Activated CD4-positive, alpha-beta memory T cell treated with anti-CD3 and anti-CD28 coated beads, Interleukin-2, amount 10 ng/mL, durations not matched to agents 7 days and 5 days (primary cell): ENCODE measurements at regions not wholly inside any gene's neighbourhood (a gene's known extent, or its start where the extent isn't known, plus 50 kb on each side); places are given as distances from the start of the nearest gene placed in this dataset.

Source experiments
- CTCF ChIA-PET: fragments of 350-600 bp; sonication (Branson Sonifier 250); formaldehyde crosslinking; loops from one replicate; lab custom pipeline; 2021; ENCODE audit warnings: antibody characterized with exemption, inconsistent platforms; lab: Charles Lee
- POLR2A ChIA-PET: fragments of 350-600 bp; sonication (Branson Sonifier 250); formaldehyde crosslinking; loops from one replicate; lab custom pipeline; 2021; ENCODE audit warnings: antibody characterized with exemption; lab: Charles Lee
- DNase-seq: peaks from one replicate; pipeline ENCODE4 v3.0.0-alpha.2; 2020
- H3K27ac Mint-ChIP-seq: one replicate; pipeline ENCODE4 v1.8.0; 2021; ENCODE audit warnings: mild to moderate bottlenecking, mixed read lengths
- H3K27me3 Mint-ChIP-seq: one replicate; pipeline ENCODE4 v1.8.0; 2021; ENCODE audit warnings: mixed read lengths
- H3K36me3 Mint-ChIP-seq: one replicate; pipeline ENCODE4 v1.8.0; 2021; ENCODE audit warnings: low read depth, mixed read lengths
- H3K4me1 Mint-ChIP-seq: one replicate; pipeline ENCODE4 v1.8.0; 2021; ENCODE audit warnings: mixed read lengths
- H3K4me3 Mint-ChIP-seq: one replicate; pipeline ENCODE4 v1.8.0; 2021; ENCODE audit warnings: mild to moderate bottlenecking, mixed read lengths
- H3K9me3 Mint-ChIP-seq: one replicate; pipeline ENCODE4 v1.8.0; 2021; ENCODE audit warnings: mixed read lengths

- no peak overlapping the region for H3K27ac Mint-ChIP-seq
- DNase-seq = no peak
- peaks cover 6% of the 10 kb centered on the region for H3K27me3 Mint-ChIP-seq
- no peak overlapping the region for H3K4me3 Mint-ChIP-seq
- H3K9me3 Mint-ChIP-seq = no peaks in the 10 kb centered on the region
- no peaks in the 10 kb centered on the region for H3K4me1 Mint-ChIP-seq
- no peaks in the 10 kb centered on the region for H3K36me3 Mint-ChIP-seq
- POLR2A ChIA-PET = no interaction called here
- CTCF ChIA-PET = no interaction called here
Observed at GRCh38 chr1:112245114-112245513, 150.9 kb upstream of the CTTNBP2NL start.

- Mint-ChIP-seq H3K4me1 (no peaks in the 10 kb centered on the region), H3K9me3 (no peaks in the 10 kb centered on the region), H3K27ac (no peak overlapping the region), H3K36me3 (no peaks in the 10 kb centered on the region), H3K4me3 (no peak overlapping the region), H3K27me3 (peaks cover 6% of the 10 kb centered on the region)
- CTCF ChIA-PET = interaction anchor here (0.8 kb wide), 1 partner anchor 15 kb away, joined by 3 read pairs; no protein-coding TSS in a partner anchor
- POLR2A ChIA-PET = no interaction called here
- DNase-seq = no peak
Observed at GRCh38 chr1:112247036-112247597, 148.9 kb upstream of the CTTNBP2NL start.

GRCh38 chr1:112247961-112248360 is 148.1 kb upstream of the CTTNBP2NL start:
- Mint-ChIP-seq H3K9me3 (no peaks in the 10 kb centered on the region), H3K27me3 (peaks cover 6% of the 10 kb centered on the region), H3K4me1 (no peaks in the 10 kb centered on the region), H3K27ac (no peak overlapping the region), H3K4me3 (no peak overlapping the region), H3K36me3 (no peaks in the 10 kb centered on the region)
- POLR2A ChIA-PET = no interaction called here
- CTCF ChIA-PET = no interaction called here
- no peak for DNase-seq

- Mint-ChIP-seq H3K27ac (no peak overlapping the region), H3K9me3 (no peaks in the 10 kb centered on the region), H3K4me1 (no peaks in the 10 kb centered on the region), H3K36me3 (no peaks in the 10 kb centered on the region), H3K27me3 (peaks cover 12% of the 10 kb centered on the region), H3K4me3 (no peak overlapping the region)
- CTCF ChIA-PET = no interaction called here
- no peak for DNase-seq
- POLR2A ChIA-PET = no interaction called here
Observed at GRCh38 chr1:112250892-112251291, 145.1 kb upstream of the CTTNBP2NL start.

GRCh38 chr1:112251766-112252506 is 144.1 kb upstream of the CTTNBP2NL start:
- Mint-ChIP-seq H3K4me3 (no peak overlapping the region), H3K9me3 (no peaks in the 10 kb centered on the region), H3K36me3 (no peaks in the 10 kb centered on the region), H3K27me3 (peaks cover 19% of the 10 kb centered on the region), H3K4me1 (no peaks in the 10 kb centered on the region), H3K27ac (no peak overlapping the region)
- POLR2A ChIA-PET = no interaction called here
- CTCF ChIA-PET = no interaction called here
- no peak for DNase-seq

- DNase-seq = no peak
- POLR2A ChIA-PET = no interaction called here
- no peak overlapping the region for H3K27ac Mint-ChIP-seq
- no peaks in the 10 kb centered on the region for H3K9me3 Mint-ChIP-seq
- no peak overlapping the region for H3K4me3 Mint-ChIP-seq
- H3K27me3 Mint-ChIP-seq = peaks cover 23% of the 10 kb centered on the region
- H3K36me3 Mint-ChIP-seq = no peaks in the 10 kb centered on the region
- no peaks in the 10 kb centered on the region for H3K4me1 Mint-ChIP-seq
- CTCF ChIA-PET = no interaction called here
Observed at GRCh38 chr1:112253366-112253765, 142.6 kb upstream of the CTTNBP2NL start.

GRCh38 chr1:112255080-112255479 is 140.9 kb upstream of the CTTNBP2NL start:
- no peaks in the 10 kb centered on the region for H3K36me3 Mint-ChIP-seq
- no peaks in the 10 kb centered on the region for H3K4me1 Mint-ChIP-seq
- no peak for DNase-seq
- no peaks in the 10 kb centered on the region for H3K9me3 Mint-ChIP-seq
- ChIA-PET CTCF (no interaction called here), POLR2A (no interaction called here)
- no peak overlapping the region for H3K4me3 Mint-ChIP-seq
- H3K27me3 Mint-ChIP-seq = peaks cover 20% of the 10 kb centered on the region
- no peak overlapping the region for H3K27ac Mint-ChIP-seq

- Mint-ChIP-seq H3K36me3 (no peaks in the 10 kb centered on the region), H3K9me3 (no peaks in the 10 kb centered on the region), H3K27ac (no peak overlapping the region), H3K4me3 (no peak overlapping the region), H3K4me1 (no peaks in the 10 kb centered on the region), H3K27me3 (peaks cover 22% of the 10 kb centered on the region)
- DNase-seq = no peak
- POLR2A ChIA-PET = no interaction called here
- CTCF ChIA-PET = no interaction called here
Observed at GRCh38 chr1:112256411-112256810, 139.6 kb upstream of the CTTNBP2NL start.

- H3K36me3 Mint-ChIP-seq = no peaks in the 10 kb centered on the region
- ChIA-PET POLR2A (no interaction called here), CTCF (no interaction called here)
- no peak overlapping the region for H3K27ac Mint-ChIP-seq
- H3K27me3 Mint-ChIP-seq = peaks cover 24% of the 10 kb centered on the region
- H3K9me3 Mint-ChIP-seq = no peaks in the 10 kb centered on the region
- no peaks in the 10 kb centered on the region for H3K4me1 Mint-ChIP-seq
- H3K4me3 Mint-ChIP-seq = no peak overlapping the region
- no peak for DNase-seq
Observed at GRCh38 chr1:112257043-112257835, 138.8 kb upstream of the CTTNBP2NL start.

GRCh38 chr1:112260699-112261098 is 135.3 kb upstream of the CTTNBP2NL start:
- Mint-ChIP-seq H3K27me3 (peaks cover 23% of the 10 kb centered on the region), H3K36me3 (no peaks in the 10 kb centered on the region), H3K4me1 (no peaks in the 10 kb centered on the region), H3K9me3 (no peaks in the 10 kb centered on the region), H3K27ac (no peak overlapping the region), H3K4me3 (no peak overlapping the region)
- ChIA-PET POLR2A (no interaction called here), CTCF (no interaction called here)
- no peak for DNase-seq

- no peaks in the 10 kb centered on the region for H3K9me3 Mint-ChIP-seq
- POLR2A ChIA-PET = no interaction called here
- H3K27me3 Mint-ChIP-seq = peaks cover 16% of the 10 kb centered on the region
- CTCF ChIA-PET = no interaction called here
- H3K36me3 Mint-ChIP-seq = no peaks in the 10 kb centered on the region
- no peaks in the 10 kb centered on the region for H3K4me1 Mint-ChIP-seq
- no peak for DNase-seq
- H3K27ac Mint-ChIP-seq = no peak overlapping the region
- no peak overlapping the region for H3K4me3 Mint-ChIP-seq
Observed at GRCh38 chr1:112262316-112262715, 133.7 kb upstream of the CTTNBP2NL start.

- peaks cover 14% of the 10 kb centered on the region for H3K27me3 Mint-ChIP-seq
- no peaks in the 10 kb centered on the region for H3K9me3 Mint-ChIP-seq
- no peaks in the 10 kb centered on the region for H3K4me1 Mint-ChIP-seq
- ChIA-PET CTCF (no interaction called here), POLR2A (no interaction called here)
- no peaks in the 10 kb centered on the region for H3K36me3 Mint-ChIP-seq
- H3K27ac Mint-ChIP-seq = no peak overlapping the region
- no peak overlapping the region for H3K4me3 Mint-ChIP-seq
- no peak for DNase-seq
Observed at GRCh38 chr1:112263042-112263441, 133.0 kb upstream of the CTTNBP2NL start.

GRCh38 chr1:112263453-112263852 is 132.6 kb upstream of the CTTNBP2NL start:
- Mint-ChIP-seq H3K4me3 (no peak overlapping the region), H3K27me3 (peaks cover 14% of the 10 kb centered on the region), H3K36me3 (no peaks in the 10 kb centered on the region), H3K4me1 (no peaks in the 10 kb centered on the region), H3K27ac (no peak overlapping the region), H3K9me3 (no peaks in the 10 kb centered on the region)
- DNase-seq = no peak
- ChIA-PET POLR2A (no interaction called here), CTCF (no interaction called here)
